NCI-H2196 (cell line): ENCODE measurements at regions not wholly inside any gene's neighbourhood (a gene's known extent, or its start where the extent isn't known, plus 50 kb on each side); places are given as distances from the start of the nearest gene placed in this dataset.
"Not testable (repeated sequence)": the region's sequence is repeated elsewhere in the genome, so short reads cannot be mapped to it uniquely, and the experiment has no call there.

Source experiments
- DNase-seq: peaks from one replicate; lab custom pipeline; 2025; ENCODE audit not compliant: unreplicated experiment; lab: John Stamatoyannopoulos, UW

DNA sequence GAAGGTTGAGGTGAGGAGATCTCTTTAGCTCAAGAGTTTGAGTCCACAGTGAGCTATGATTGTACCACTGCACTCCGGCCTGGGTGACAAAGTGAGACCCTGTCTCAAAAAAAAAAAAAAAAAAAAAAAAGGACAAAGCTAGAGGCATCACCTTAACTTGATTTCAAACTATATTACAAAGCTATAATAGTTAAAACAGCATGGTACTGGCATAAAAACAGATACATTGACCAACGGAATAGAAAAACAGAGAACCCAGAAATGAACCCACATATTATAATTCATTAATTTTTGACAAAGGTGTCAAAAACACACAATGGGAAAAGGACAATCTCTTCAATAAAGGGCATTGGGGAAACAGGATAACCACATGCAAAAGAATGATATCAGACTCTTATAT is 50.8 kb upstream of the MBOAT1 start:
- no peak for DNase-seq

DNA sequence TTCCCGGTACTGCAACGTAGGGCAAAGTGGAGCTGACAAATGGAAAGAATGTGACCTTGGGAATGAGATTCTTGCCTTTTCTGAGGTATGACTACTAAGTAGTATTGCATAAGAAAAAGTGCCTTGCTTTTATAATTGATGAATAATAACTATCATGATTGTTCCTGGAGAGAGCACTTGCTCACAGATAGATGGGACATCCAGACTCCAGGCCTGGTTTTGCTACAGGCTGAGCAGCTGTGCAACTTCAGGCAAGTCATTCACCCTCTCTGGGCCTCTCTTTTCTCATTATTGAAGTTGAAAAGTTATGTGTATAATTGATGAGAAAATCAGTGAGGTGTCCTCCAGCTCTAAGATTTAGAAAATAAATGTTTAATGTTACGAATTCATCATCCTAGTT is 53.6 kb upstream of the MBOAT1 start:
- DNase-seq, result no peak

DNA sequence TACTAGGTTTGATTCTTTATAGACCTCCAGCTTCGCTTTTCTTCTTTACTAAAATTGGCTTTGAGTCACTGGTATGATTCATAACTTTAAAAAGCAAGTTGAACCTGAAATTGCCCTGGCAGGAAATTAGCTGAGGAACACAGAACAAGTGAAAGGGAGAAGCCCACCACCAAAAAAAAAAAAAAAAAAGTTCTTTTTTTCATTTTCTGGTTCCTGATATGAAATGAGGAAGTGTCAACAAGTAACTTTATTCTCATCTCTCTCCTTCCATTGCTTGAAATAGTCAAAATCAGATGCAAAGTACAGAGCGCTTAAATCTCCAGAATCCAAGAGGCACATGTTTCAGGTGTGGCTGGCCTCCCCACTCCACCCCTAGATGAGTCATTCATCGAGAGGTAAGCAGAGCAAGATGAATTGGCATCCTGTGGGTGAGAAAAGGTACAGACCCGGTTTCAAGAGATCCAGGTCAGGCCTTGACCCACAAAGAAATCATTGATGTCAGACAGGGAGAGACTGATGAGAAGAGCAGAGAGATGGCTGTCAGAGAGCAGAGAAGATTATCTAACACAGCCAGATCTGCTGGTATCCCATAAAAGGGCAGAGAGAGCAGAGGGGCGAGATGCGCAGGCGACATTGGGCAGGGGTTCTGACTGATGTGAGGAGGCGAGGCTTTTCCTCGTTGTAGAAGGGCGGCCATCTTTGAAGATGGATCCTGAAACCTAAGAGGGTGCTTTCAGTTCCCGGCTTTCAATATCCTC is 54.8 kb upstream of the MBOAT1 start:
- DNase-seq, result no peak

DNA sequence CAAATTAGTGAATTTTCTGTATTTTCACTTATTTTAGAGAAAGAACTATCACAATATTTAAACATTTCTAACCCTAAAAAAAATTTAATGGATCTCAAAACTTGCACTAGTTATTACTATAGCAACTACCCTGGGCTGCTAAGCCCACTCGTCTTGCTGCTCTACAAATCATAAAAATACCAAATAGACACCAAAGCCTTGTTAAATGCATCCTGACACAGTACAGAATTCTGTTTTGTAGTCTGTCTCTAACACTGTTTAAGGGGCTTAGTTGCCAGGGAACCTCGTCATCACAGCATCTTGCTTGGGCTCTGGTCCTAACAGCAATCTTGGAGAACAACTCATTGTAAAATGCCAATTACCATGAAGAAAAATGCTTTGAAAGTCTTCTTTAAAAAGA is 56.9 kb upstream of the MBOAT1 start:
- DNase-seq, result no peak

DNA sequence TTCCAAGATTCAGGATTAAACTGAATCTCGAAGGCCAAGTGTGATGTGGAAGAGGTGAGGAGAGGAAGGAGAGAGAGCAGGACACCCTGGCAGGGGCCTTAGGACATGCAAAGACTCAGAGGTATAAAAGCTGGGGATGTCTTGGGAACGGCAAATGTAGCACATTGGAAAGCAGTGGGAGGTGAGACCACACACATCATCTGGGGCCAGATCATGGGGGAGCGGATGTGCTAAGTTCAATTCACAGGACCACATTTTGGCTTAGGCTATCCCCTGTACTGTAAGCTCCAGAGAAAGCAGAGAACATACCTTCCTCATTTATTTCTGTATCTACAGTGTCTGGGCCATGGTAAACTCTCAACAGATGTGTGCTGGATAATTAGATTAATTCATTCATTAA is 59.5 kb upstream of the MBOAT1 start:
- no peak for DNase-seq

DNA sequence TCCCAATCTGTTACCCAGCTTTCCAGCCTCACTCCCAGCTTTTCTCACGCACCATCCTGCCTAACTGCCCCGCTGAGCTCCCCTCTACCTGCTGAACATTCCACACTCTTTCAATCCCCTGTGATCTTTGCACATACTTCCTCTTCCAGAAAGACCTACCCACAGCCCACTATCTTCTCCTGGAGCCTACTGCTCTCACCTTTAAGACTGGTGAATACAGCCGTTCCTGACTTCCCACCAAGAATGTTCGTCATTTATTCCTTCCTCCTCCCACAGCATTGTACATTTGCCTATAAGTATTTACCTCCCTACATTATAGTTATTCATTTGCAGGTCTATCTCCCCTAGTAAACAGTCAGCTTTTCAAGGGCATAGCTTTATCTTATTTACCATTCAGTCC is 61.9 kb upstream of the MBOAT1 start:
- DNase-seq, result no peak

DNA sequence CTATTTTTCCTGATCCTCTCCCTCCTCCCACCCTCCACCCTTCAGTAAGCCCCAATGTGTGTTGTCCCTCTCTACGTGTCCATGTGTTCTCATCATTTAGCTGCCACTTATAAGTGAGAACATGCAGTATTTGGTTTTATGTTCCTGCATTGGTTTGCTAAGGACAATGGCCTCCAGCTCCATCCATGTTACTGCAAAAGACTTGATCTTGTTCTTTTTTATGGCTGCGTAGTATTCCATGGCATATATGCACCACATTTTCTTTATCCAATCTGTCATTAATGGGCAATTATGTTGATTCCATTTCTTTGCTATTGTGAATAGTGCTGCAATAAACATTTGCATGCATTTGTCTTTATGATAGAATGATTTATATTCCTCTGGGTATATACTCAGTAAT is 63.6 kb upstream of the MBOAT1 start:
- not testable (repeated sequence) for DNase-seq

GRCh38 chr6:20277724-20278123 is 65.5 kb upstream of the MBOAT1 start:
- DNase-seq, result not testable (repeated sequence)

GRCh38 chr6:20279051-20279450 is 66.8 kb upstream of the MBOAT1 start:
- no peak for DNase-seq

- no peak for DNase-seq
Measured at GRCh38 chr6:20279608-20280287, 67.5 kb upstream of the MBOAT1 start.

GRCh38 chr6:20280288-20280621 is 68.0 kb upstream of the MBOAT1 start:
- no peak for DNase-seq

DNA sequence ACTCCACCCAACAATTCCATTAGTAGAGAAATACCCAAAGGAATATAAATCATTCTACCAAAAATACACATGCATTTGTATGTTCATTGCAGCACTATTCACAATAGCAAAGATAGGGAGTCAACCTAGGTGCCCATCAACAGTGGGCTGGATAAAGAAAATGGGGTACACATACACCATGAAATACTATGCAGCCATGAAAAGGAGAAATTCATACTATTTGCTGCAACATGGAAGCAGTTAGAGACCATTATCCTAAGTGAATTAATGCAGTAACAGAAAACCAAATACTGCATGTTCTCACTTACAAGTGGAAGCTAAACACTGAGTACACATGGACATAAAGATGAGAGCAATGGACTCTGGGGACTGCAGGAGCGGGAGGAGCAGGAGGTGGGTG is 72.4 kb upstream of the MBOAT1 start:
- DNase-seq, result no peak

DNA sequence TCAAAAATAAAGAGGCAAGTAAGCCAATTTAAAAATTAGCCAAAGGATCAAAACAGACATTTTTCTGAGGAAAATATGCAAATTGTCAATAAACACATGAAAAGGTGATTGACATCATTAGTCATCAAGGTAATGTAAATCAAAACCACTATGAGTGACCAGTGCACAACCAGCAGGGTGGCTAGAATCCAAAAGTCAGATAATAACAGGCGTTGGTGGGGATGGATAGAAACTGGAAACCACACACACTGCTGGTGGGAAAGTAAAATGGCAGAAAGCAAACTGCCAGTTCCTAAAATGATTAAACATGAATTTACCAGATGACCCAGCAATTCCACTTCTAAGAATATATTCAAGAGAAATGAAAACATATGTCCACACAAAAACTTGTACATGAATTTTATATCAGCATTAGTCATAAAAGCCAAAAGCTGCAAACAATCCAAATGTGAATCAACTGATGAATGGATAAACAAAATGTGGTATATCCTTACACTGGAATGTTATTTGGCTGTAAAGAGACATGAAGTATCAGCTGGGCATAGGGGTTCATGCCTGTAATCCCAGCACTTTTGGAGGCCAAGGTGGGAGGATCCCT is 74.8 kb upstream of the MBOAT1 start:
- DNase-seq, result no peak

GRCh38 chr6:20291764-20292580 is 79.7 kb upstream of the MBOAT1 start:
- peak; percentile 91 for DNase-seq

DNA sequence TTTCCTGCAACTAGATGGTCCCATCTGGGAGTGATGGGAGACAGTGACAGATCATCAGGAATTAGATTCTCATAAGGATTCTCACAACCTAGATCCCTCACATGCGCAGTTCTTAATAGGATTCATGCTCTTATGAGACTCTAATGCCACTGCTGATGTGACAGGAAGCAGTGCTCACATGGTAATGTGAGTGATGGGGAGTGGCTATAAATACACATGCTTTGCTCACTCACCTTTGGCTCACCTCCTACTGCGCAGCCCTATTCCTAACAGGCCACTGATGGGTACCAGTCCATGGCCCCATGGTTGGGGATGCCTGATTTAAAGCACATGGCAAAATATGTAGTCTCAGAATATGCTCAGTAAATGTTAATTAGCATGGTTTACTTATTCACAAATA is 80.6 kb upstream of the MBOAT1 start:
- DNase-seq, result no peak

GRCh38 chr6:20301256-20301655 is 89.0 kb upstream of the MBOAT1 start:
- no peak for DNase-seq

- DNase-seq, result no peak
Measured at GRCh38 chr6:20302168-20302567, 89.9 kb upstream of the MBOAT1 start.

DNA sequence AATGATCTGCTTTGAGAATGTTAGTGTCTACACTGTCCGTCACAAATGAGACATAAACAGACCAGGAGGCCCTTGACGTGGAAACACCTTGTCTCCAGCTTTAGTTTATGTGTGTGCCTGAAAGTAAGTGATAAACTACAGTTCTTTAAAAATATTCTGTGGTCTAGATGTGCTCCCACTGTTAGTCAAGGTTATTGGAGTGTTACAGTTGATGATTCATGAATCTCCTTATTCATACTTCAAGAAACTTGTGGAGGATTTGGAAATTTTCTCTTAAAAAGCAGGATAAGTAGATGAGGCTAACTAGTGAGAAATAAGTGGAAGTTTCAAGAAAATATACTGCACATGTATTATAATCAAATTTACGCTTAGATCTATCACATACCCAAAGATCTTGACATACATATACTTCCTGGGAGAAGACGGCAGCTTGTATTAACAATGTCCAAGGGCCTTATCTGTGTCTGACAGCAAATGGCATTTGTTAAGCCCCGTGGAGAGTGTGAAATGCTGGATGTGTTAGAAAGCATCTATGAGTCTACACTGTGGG is 90.5 kb upstream of the MBOAT1 start:
- DNase-seq, result no peak

GRCh38 chr6:20306491-20306890 is 94.2 kb upstream of the MBOAT1 start:
- no peak for DNase-seq

DNA sequence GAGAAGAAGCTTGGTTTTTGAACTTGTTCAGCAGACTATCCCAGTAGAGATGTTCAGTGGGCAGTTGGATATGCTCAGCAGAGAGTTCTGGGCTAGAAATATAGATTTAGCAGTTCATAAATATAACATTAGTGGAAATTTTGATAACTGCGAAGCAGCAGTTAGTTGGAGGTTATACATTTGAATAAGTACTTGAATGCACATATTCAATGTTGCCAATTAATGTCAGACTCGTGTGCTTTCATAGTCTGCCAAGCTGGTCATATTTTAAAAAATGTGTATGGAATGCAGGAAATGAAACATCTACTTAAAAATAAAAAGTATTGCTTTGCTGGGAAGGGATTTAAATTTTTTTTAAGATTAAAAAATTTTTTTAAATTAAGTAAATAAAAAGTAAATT is 92.5 kb upstream of the E2F3 start:
- DNase-seq, result no peak

GRCh38 chr6:20310185-20310584 is 91.5 kb upstream of the E2F3 start:
- no peak for DNase-seq
